Activated naive CD8-positive, alpha-beta T cell treated with anti-CD3 and anti-CD28 coated beads for 36 hours (primary cell): ENCODE measurements at regions not wholly inside any gene's neighbourhood (a gene's known extent, or its start where the extent isn't known, plus 50 kb on each side); places are given as distances from the start of the nearest gene placed in this dataset.

Source experiments
- DNase-seq: peaks from one replicate; pipeline ENCODE4 v3.0.0; 2021
- H3K27ac Mint-ChIP-seq: one replicate; pipeline ENCODE4 v1.8.0; 2022; ENCODE audit warnings: mild to moderate bottlenecking, moderate library complexity, mixed read lengths
- H3K27me3 Mint-ChIP-seq: one replicate; pipeline ENCODE4 v1.8.0; 2022; ENCODE audit warnings: mild to moderate bottlenecking, mixed read lengths
- H3K36me3 Mint-ChIP-seq: one replicate; pipeline ENCODE4 v1.8.0; 2021; ENCODE audit warnings: mild to moderate bottlenecking, mixed read lengths
- H3K4me1 Mint-ChIP-seq: one replicate; pipeline ENCODE4 v1.8.0; 2021; ENCODE audit warnings: mixed read lengths
- H3K4me3 Mint-ChIP-seq: one replicate; pipeline ENCODE4 v1.8.0; 2022; ENCODE audit warnings: mild to moderate bottlenecking, moderate library complexity, mixed read lengths
- H3K9me3 Mint-ChIP-seq: one replicate; pipeline ENCODE4 v1.8.0; 2022; ENCODE audit warnings: mixed read lengths

- H3K9me3 Mint-ChIP-seq: no peaks in the 10 kb centered on the region
- no peaks in the 10 kb centered on the region for H3K36me3 Mint-ChIP-seq
- H3K27ac Mint-ChIP-seq: no peak overlapping the region
- no peaks in the 10 kb centered on the region for H3K27me3 Mint-ChIP-seq
- no peak for DNase-seq
- no peak overlapping the region for H3K4me3 Mint-ChIP-seq
- H3K4me1 Mint-ChIP-seq: no peaks in the 10 kb centered on the region
Observed at GRCh38 chr18:8965398-8965797, 137.1 kb upstream of the NDUFV2 start.

DNA sequence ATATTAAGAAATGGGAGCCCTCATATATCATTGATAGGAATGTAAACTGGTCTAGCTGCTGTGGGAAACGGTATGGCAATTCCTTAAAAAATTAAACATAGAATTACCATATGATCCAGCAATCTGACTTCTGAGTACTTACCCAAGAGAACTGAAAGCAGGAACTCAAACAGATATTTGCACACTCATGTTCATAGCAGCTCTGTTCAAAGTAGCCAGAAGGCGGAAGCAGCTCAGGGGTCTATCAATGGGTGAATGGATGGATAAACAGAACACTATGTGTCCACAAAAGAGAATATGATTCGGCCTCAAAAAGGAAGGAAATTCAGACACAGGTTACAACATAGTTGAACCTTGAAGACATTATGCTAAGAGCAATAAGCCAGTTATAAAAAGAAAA, 135.7 kb upstream of the NDUFV2 start:
- no peaks in the 10 kb centered on the region for H3K36me3 Mint-ChIP-seq
- no peaks in the 10 kb centered on the region for H3K9me3 Mint-ChIP-seq
- no peak overlapping the region for H3K4me3 Mint-ChIP-seq

GRCh38 chr18:8967573-8967972, 134.9 kb upstream of the NDUFV2 start:
- Mint-ChIP-seq H3K27ac (no peak overlapping the region), H3K4me3 (no peak overlapping the region), H3K4me1 (no peaks in the 10 kb centered on the region), H3K36me3 (no peaks in the 10 kb centered on the region), H3K27me3 (no peaks in the 10 kb centered on the region), H3K9me3 (no peaks in the 10 kb centered on the region)
- no peak for DNase-seq

More for the DNA sequence above, 135.7 kb upstream of the NDUFV2 start:
- no peaks in the 10 kb centered on the region for H3K27me3 Mint-ChIP-seq
- H3K4me1 Mint-ChIP-seq: no peaks in the 10 kb centered on the region
- no peak overlapping the region for H3K27ac Mint-ChIP-seq
- no peak for DNase-seq

DNA sequence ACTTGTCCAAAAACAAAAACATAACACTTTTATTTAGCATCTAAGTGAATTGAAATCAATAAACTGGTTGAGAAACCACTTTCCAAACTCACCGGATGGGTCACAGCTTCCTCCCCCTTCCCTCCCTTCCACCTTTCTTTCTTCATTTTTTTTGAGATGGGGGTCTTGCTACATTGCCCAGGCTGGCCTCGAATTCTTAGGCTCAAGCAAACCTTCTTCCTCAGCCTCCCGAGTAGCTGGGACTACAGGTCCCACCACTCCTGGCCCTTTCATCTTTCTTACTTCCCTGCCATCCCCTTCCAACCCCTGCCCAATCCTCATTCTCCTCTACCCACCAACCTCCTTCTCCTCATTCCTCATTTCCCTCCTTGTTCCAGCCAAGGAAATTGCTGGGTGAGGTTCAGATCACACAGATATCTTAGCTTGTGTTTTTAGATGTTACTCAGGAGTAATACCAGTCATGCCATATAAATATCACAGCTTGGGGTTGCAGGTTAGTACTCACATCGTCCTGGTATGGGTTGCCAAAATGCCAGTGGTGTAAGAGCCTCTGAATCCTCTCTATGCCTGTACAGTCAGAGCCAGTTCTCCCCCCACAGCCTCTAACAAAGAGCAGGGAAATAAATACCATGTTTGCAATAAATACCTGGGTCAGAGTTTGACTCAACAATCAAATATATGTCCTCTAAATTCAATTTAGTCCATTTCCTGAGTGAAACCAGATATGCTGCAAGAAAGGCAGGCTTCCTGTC, 132.7 kb upstream of the NDUFV2 start:
- no peaks in the 10 kb centered on the region for H3K36me3 Mint-ChIP-seq
- no peak overlapping the region for H3K4me3 Mint-ChIP-seq
- no peaks in the 10 kb centered on the region for H3K27me3 Mint-ChIP-seq
- H3K9me3 Mint-ChIP-seq: peaks cover 2% of the 10 kb centered on the region
- H3K4me1 Mint-ChIP-seq: no peaks in the 10 kb centered on the region
- no peak for DNase-seq
- H3K27ac Mint-ChIP-seq: no peak overlapping the region

GRCh38 chr18:8970843-8971242, 131.7 kb upstream of the NDUFV2 start:
- Mint-ChIP-seq H3K9me3 (peaks cover 2% of the 10 kb centered on the region), H3K4me1 (no peaks in the 10 kb centered on the region), H3K4me3 (no peak overlapping the region), H3K27me3 (no peaks in the 10 kb centered on the region), H3K27ac (no peak overlapping the region), H3K36me3 (no peaks in the 10 kb centered on the region)
- DNase-seq: no peak

DNA sequence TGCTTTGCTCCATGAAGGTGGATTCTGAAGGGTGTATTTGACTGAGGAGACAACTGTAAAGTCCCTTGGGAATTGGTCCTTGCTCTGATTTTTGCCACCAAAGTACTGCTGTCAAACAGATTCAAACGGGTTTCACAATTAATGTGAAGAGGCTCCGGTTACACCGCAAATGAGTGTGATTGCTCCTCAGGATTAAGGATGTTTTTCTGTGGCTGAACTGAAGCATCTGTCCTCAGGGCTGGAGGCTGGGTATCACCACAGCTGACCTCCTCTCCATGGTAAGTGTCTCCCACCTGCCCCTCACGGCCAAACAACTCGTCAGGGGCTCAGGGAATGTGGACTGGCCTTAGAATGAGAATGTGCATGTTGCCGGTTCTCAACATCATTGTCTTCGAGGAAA, 130.4 kb upstream of the NDUFV2 start:
- no peaks in the 10 kb centered on the region for H3K36me3 Mint-ChIP-seq
- H3K4me1 Mint-ChIP-seq: no peaks in the 10 kb centered on the region
- no peak overlapping the region for H3K27ac Mint-ChIP-seq
- no peak overlapping the region for H3K4me3 Mint-ChIP-seq
- peaks cover 2% of the 10 kb centered on the region for H3K9me3 Mint-ChIP-seq
- no peaks in the 10 kb centered on the region for H3K27me3 Mint-ChIP-seq
- no peak for DNase-seq

- H3K4me1 Mint-ChIP-seq: no peaks in the 10 kb centered on the region
- H3K27ac Mint-ChIP-seq: no peak overlapping the region
- no peak overlapping the region for H3K4me3 Mint-ChIP-seq
- peaks cover 2% of the 10 kb centered on the region for H3K9me3 Mint-ChIP-seq
- H3K36me3 Mint-ChIP-seq: no peaks in the 10 kb centered on the region
- no peaks in the 10 kb centered on the region for H3K27me3 Mint-ChIP-seq
- no peak for DNase-seq
Observed at GRCh38 chr18:8974279-8974678, 128.2 kb upstream of the NDUFV2 start.

GRCh38 chr18:8974696-8975095, 127.8 kb upstream of the NDUFV2 start:
- H3K36me3 Mint-ChIP-seq: no peaks in the 10 kb centered on the region
- no peak overlapping the region for H3K4me3 Mint-ChIP-seq
- peaks cover 2% of the 10 kb centered on the region for H3K9me3 Mint-ChIP-seq
- no peaks in the 10 kb centered on the region for H3K27me3 Mint-ChIP-seq
- no peak overlapping the region for H3K27ac Mint-ChIP-seq
- DNase-seq: no peak
- no peaks in the 10 kb centered on the region for H3K4me1 Mint-ChIP-seq

GRCh38 chr18:8975624-8976023, 126.9 kb upstream of the NDUFV2 start:
- no peak overlapping the region for H3K4me3 Mint-ChIP-seq
- peaks cover 2% of the 10 kb centered on the region for H3K9me3 Mint-ChIP-seq
- no peaks in the 10 kb centered on the region for H3K36me3 Mint-ChIP-seq
- no peak for DNase-seq
- no peaks in the 10 kb centered on the region for H3K27me3 Mint-ChIP-seq
- H3K27ac Mint-ChIP-seq: no peak overlapping the region
- H3K4me1 Mint-ChIP-seq: no peaks in the 10 kb centered on the region

- Mint-ChIP-seq H3K36me3 (no peaks in the 10 kb centered on the region), H3K9me3 (peaks cover 2% of the 10 kb centered on the region), H3K4me1 (no peaks in the 10 kb centered on the region), H3K27me3 (no peaks in the 10 kb centered on the region), H3K27ac (no peak overlapping the region), H3K4me3 (no peak overlapping the region)
- no peak for DNase-seq
Observed at GRCh38 chr18:8976606-8977005, 125.9 kb upstream of the NDUFV2 start.

DNA sequence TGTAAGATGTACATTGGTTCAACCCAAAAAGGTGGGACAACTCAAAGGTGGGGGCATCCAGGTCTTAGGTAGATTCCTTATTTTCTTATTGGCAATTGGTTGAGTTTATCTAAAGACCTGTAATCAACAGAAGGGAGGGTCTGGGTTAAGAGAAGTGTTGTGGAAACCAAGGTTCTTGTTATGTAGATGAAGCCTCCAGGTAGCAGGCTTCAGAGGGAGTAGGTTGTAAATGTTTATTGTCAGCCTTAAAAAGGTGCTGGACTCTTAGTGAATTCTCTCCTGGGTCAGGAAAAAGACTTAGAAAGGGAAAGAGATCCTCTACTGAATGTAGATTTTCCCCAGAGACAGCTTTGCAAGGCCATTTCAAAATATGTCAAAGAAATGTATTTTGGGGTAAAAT, 125.3 kb upstream of the NDUFV2 start:
- H3K4me1 Mint-ChIP-seq: no peaks in the 10 kb centered on the region
- H3K4me3 Mint-ChIP-seq: no peak overlapping the region
- no peak for DNase-seq
- no peaks in the 10 kb centered on the region for H3K27me3 Mint-ChIP-seq
- no peak overlapping the region for H3K27ac Mint-ChIP-seq
- no peaks in the 10 kb centered on the region for H3K36me3 Mint-ChIP-seq
- H3K9me3 Mint-ChIP-seq: peaks cover 2% of the 10 kb centered on the region

DNA sequence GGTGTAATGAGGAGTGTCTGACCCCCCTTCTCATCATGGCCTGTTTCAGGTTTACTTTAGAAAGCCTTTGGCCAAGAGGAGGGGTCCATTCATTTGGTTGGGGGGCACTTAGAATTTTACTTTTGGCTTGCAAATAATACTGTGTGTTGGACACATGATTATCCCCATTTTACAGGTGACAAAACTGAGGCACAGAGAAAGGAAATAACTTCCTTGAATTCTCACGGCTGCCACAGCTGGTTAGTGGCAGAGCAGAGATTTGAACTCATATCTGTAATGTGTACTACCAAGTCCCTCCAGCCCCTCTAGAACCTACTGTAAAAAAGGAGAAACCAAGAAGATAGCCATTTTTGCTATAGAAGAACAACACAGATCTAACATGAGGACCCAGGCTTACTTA, 124.8 kb upstream of the NDUFV2 start:
- Mint-ChIP-seq H3K4me3 (no peak overlapping the region), H3K27ac (no peak overlapping the region), H3K4me1 (no peaks in the 10 kb centered on the region), H3K36me3 (no peaks in the 10 kb centered on the region), H3K27me3 (no peaks in the 10 kb centered on the region), H3K9me3 (peaks cover 2% of the 10 kb centered on the region)
- no peak for DNase-seq

GRCh38 chr18:8978394-8978793, 124.1 kb upstream of the NDUFV2 start:
- Mint-ChIP-seq H3K27ac (no peak overlapping the region), H3K27me3 (no peaks in the 10 kb centered on the region), H3K36me3 (no peaks in the 10 kb centered on the region), H3K4me3 (no peak overlapping the region), H3K4me1 (no peaks in the 10 kb centered on the region), H3K9me3 (no peaks in the 10 kb centered on the region)
- DNase-seq: no peak

DNA sequence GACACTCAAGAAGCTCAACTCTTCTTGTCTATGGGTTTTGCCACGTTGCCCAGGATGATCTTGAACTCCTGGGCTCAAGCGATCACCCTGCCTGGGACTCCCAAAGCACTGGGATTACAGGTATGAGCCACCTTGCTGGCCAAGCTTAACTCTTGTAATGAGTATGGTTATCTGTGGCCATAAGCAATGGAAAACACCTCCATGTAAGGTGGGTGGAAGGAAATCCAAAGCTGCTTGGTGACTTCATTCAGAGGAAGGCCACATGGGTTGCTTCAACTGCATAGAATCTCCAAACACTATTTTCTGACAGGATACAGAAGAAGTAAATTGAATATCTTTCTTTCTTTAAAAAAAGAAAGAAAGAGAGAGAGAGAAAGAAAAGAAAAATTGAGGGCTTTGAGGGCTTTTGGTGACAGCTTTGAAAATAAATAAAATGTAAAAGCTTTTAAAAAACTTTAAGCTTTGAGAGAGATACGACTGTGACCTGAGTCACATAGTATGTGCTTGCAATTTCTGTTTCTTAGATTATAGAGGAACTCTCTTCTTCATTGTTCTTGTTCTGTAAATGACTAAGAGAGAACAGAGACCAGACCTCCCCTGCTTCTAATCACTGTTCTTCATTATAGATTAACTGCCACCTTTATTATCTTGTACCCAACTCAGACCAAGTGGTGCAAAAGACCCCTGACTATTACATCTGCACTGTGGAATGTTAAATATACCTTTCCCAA, 123.1 kb upstream of the NDUFV2 start:
- H3K36me3 Mint-ChIP-seq: no peaks in the 10 kb centered on the region
- H3K9me3 Mint-ChIP-seq: no peaks in the 10 kb centered on the region
- H3K4me3 Mint-ChIP-seq: no peak overlapping the region
- H3K4me1 Mint-ChIP-seq: no peaks in the 10 kb centered on the region
- H3K27ac Mint-ChIP-seq: no peak overlapping the region
- H3K27me3 Mint-ChIP-seq: no peaks in the 10 kb centered on the region
- no peak for DNase-seq

GRCh38 chr18:8980496-8980895, 122.0 kb upstream of the NDUFV2 start:
- no peaks in the 10 kb centered on the region for H3K4me1 Mint-ChIP-seq
- H3K9me3 Mint-ChIP-seq: no peaks in the 10 kb centered on the region
- H3K36me3 Mint-ChIP-seq: no peaks in the 10 kb centered on the region

GRCh38 chr18:8980918-8981317, 121.6 kb upstream of the NDUFV2 start:
- H3K9me3 Mint-ChIP-seq: no peaks in the 10 kb centered on the region
- H3K27me3 Mint-ChIP-seq: no peaks in the 10 kb centered on the region
- no peak for DNase-seq
- H3K4me1 Mint-ChIP-seq: no peaks in the 10 kb centered on the region
- no peaks in the 10 kb centered on the region for H3K36me3 Mint-ChIP-seq
- no peak overlapping the region for H3K27ac Mint-ChIP-seq
- no peak overlapping the region for H3K4me3 Mint-ChIP-seq

More at GRCh38 chr18:8980496-8980895, 122.0 kb upstream of the NDUFV2 start:
- DNase-seq: no peak
- H3K27me3 Mint-ChIP-seq: no peaks in the 10 kb centered on the region
- H3K27ac Mint-ChIP-seq: no peak overlapping the region
- no peak overlapping the region for H3K4me3 Mint-ChIP-seq
